A549 (cell line): ENCODE measurements at regions not wholly inside any gene's neighbourhood (a gene's known extent, or its start where the extent isn't known, plus 50 kb on each side); places are given as distances from the start of the nearest gene placed in this dataset.

ENCODE experiments used
- ATAC-seq, 2 experiments: fragments of 200-7000 bp in 1 of 2; fragments of >200 bp in 1 of 2; cut with Nextera tagmentation in 1 of 2; cut with Tn5 transposase in 1 of 2; 3 replicates each; pipeline versions ENCODE4 v1.8.0 to v1.9.1; 2018 to 2020; ENCODE audit warnings: mild to moderate bottlenecking in 1 of 2, moderate library complexity in 1 of 2
- CTCF ChIA-PET: fragments of 300-600 bp; sonication (Branson Sonifier 250); formaldehyde crosslinking; extraction: SDS; loops from one replicate; lab custom pipeline; 2021; ENCODE audit warnings: antibody characterized with exemption, inconsistent platforms; lab: Yijun Ruan, JAX
- POLR2A ChIA-PET: fragments of 350-600 bp; formaldehyde crosslinking; extraction: SDS; loops from one replicate; lab custom pipeline; 2021; ENCODE audit warnings: antibody characterized with exemption, inconsistent platforms; lab: Yijun Ruan, JAX
- DNase-seq, 2 experiments: peaks; one replicate each; pipeline versions ENCODE4 v3.0.0 to v3.0.0-alpha.2; 2011 to 2016; ENCODE audit warnings: low read depth in 1 of 2, low spot score in 1 of 2
- FAIRE-seq: peaks from 2 replicates; lab custom pipeline; 2011; peaks lifted over from hg19 to GRCh38; lab: Jason Lieb, UNC
- H3K27ac ChIP-seq, 2 experiments: fragments of >200 bp; sonication (Bioruptor Twin); formaldehyde crosslinking; 3 replicates each; pipeline ENCODE4 v1.5.1; 2016 to 2017
- H3K4me1 ChIP-seq: fragments of >200 bp; sonication (Bioruptor Twin); formaldehyde crosslinking; 3 replicates; pipeline ENCODE4 v1.6.1; 2016
- H3K4me2 ChIP-seq: fragments of >200 bp; sonication (Bioruptor Twin); formaldehyde crosslinking; 3 replicates; pipeline ENCODE4 v1.6.1; 2016
- H3K4me3 ChIP-seq: fragments of >200 bp; sonication (Bioruptor Twin); formaldehyde crosslinking; 3 replicates; pipeline ENCODE4 v1.5.1; 2016
- H3K9me3 ChIP-seq: fragments of >200 bp; sonication (Bioruptor Twin); formaldehyde crosslinking; 3 replicates; pipeline ENCODE4 v1.6.1; 2016
- CBX2 ChIP-seq: fragments of 200-600 bp; sonication (generic); IDR thresholded peaks from 2 replicates; pipeline ENCODE4 v1.6.1; 2016; ENCODE audit warnings: low read depth, mild to moderate bottlenecking, borderline replicate concordance
- CEBPB ChIP-seq, 2 experiments: fragments of >200 bp in 1 of 2; sonication (Bioruptor Twin) in 1 of 2; formaldehyde crosslinking in 1 of 2; IDR thresholded peaks; 2 replicates each; pipeline ENCODE4 v1.6.1; 2012 to 2016
- EP300 ChIP-seq, 2 experiments: fragments of >200 bp; sonication (Bioruptor Twin); formaldehyde crosslinking; IDR thresholded peaks; 2 replicates in 1 of 2; 3 replicates in 1 of 2; pipeline ENCODE4 v1.6.1; 2016 to 2017
- ESRRA ChIP-seq: fragments of 150-350 bp; IDR thresholded peaks from 2 replicates; pipeline ENCODE4 v1.6.1; 2014; ENCODE audit warnings: mild to moderate bottlenecking, low read length, borderline replicate concordance
- HEYL ChIP-seq: fragments of 250-450 bp; sonication (Bioruptor Pico); IDR thresholded peaks from 2 replicates; pipeline ENCODE4 v1.8.0; 2021; ENCODE audit warnings: mild to moderate bottlenecking, moderate library complexity
- HOXA7 ChIP-seq: fragments of 250-450 bp; sonication (Bioruptor Pico); IDR thresholded peaks from 2 replicates; pipeline ENCODE4 v1.5.0; 2020; ENCODE audit warnings: mild to moderate bottlenecking, moderate library complexity
- HOXB5 ChIP-seq: fragments of 250-450 bp; sonication (Bioruptor Pico); IDR thresholded peaks from 2 replicates; pipeline ENCODE4 v1.5.0; 2020; ENCODE audit warnings: mild to moderate bottlenecking, moderate library complexity
- JUNB ChIP-seq: fragments of >200 bp; sonication (Bioruptor Twin); formaldehyde crosslinking; IDR thresholded peaks from 2 replicates; pipeline ENCODE4 v1.6.1; 2016
- KDM1A ChIP-seq: fragments of 200-600 bp; sonication (generic); IDR thresholded peaks from 2 replicates; pipeline ENCODE4 v1.6.1; 2016; ENCODE audit warnings: low read depth, mild to moderate bottlenecking
- MYC ChIP-seq: IDR thresholded peaks from 2 replicates; pipeline ENCODE4 v1.6.1; 2012; ENCODE audit warnings: mild to moderate bottlenecking, inconsistent platforms, low read length, improper control_type of control experiment, borderline replicate concordance
- NPAS2 ChIP-seq: fragments of 250-450 bp; sonication (Bioruptor Pico); IDR thresholded peaks from 2 replicates; pipeline ENCODE4 v1.8.0; 2022; ENCODE audit warnings: mild to moderate bottlenecking, moderate library complexity, borderline replicate concordance
- PHF8 ChIP-seq: fragments of 200-600 bp; sonication (generic); IDR thresholded peaks from 2 replicates; pipeline ENCODE4 v1.6.1; 2016; ENCODE audit warnings: low read depth, mild to moderate bottlenecking, antibody characterized with exemption, moderate library complexity, borderline replicate concordance
- POLR2A ChIP-seq: IDR thresholded peaks from 2 replicates; pipeline ENCODE4 v1.6.1; 2012; ENCODE audit warnings: mild to moderate bottlenecking, low read length
- POLR2AphosphoS2 ChIP-seq: conservative IDR thresholded peaks from 2 replicates; pipeline ENCODE4 v1.6.1; 2012; ENCODE audit warnings: low read length, improper control_type of control experiment, inconsistent platforms
- RCOR1 ChIP-seq: fragments of 150-350 bp; IDR thresholded peaks from 2 replicates; pipeline ENCODE4 v1.6.1; 2014; ENCODE audit warnings: antibody characterized with exemption, low read length, low read depth
- SMC3 ChIP-seq: fragments of >200 bp; sonication (Bioruptor Twin); formaldehyde crosslinking; IDR thresholded peaks from 3 replicates; pipeline ENCODE4 v1.6.1; 2018; ENCODE audit warnings: inconsistent platforms
- SREBF2 ChIP-seq: fragments of 450-650 bp; IDR thresholded peaks from 2 replicates; pipeline ENCODE4 v1.6.1; 2014; ENCODE audit warnings: mild to moderate bottlenecking, moderate library complexity
- ZSCAN20 ChIP-seq: fragments of 250-450 bp; sonication (Bioruptor Pico); IDR thresholded peaks from 2 replicates; pipeline ENCODE4 v1.8.0; 2022; ENCODE audit warnings: mild to moderate bottlenecking, moderate library complexity
- WGBS: methylation state at CpG from one replicate; pipeline ENCODE4 v1.1.6; 2017; ENCODE audit errors: missing lambda C conversion rate; 5-methylcytosine and 5-hydroxymethylcytosine counted together
- TF ChIP-seq, protein P1 (sequence below): fragments of 200-600 bp; sonication (generic); IDR thresholded peaks from 2 replicates; pipeline ENCODE4 v1.6.1; 2016; ENCODE audit warnings: antibody characterized with exemption, mild to moderate bottlenecking, moderate library complexity
- TF ChIP-seq, protein P2 (sequence below): fragments of 250-450 bp; sonication (Bioruptor Pico); IDR thresholded peaks from 2 replicates; pipeline ENCODE4 v1.5.0; 2020; ENCODE audit warnings: low read depth, mild to moderate bottlenecking, moderate library complexity
- TF ChIP-seq, protein P3 (sequence below): fragments of 150-350 bp; IDR thresholded peaks from 2 replicates; pipeline ENCODE4 v1.6.1; 2014; ENCODE audit warnings: low read depth, mild to moderate bottlenecking, low read length
- TF ChIP-seq, protein P4 (sequence below): fragments of 450-650 bp; IDR thresholded peaks from 2 replicates; pipeline ENCODE4 v1.6.1; 2014; ENCODE audit warnings: antibody characterized with exemption

DNA sequence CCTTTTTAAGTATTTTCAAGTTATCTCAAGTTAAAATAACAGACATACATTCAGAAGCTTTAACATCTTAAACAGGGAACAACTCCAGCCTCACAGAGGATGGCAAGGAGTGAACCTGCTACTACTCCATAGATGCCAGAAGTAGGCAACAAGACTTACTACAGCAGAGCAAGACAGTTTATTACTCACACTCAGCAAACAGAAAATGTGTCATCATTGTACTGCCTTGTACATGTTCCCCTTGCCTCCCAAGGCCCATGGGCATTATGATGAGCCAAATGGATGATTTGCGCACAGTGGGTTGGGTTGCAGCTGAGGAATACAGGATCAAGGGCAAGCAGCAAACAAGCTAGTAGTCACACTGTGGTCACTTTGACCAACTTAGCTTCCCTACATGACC is 80.6 kb upstream of the VRK2 start:
- no peak overlapping the region for H3K27ac ChIP-seq
- H3K4me3 ChIP-seq: no peak overlapping the region
- no peaks in the 10 kb centered on the region for H3K9me3 ChIP-seq
- DNase-seq (peak in 1 of 2 experiments; percentile 57), ATAC-seq (peak; percentile 81 to 93), FAIRE-seq (no peak)
- WGBS: 89% methylated on average over 1 of the region's 1 CpG
- H3K4me2 ChIP-seq: peak overlapping the region; percentile 16; the same call in 1 of the 3 replicates
- H3K4me1 ChIP-seq: peaks cover 8% of the 10 kb centered on the region; the same call in 2 of the 3 replicates
- POLR2A ChIA-PET: no interaction called here
- CTCF ChIA-PET: no interaction called here
- TF ChIP-seq, protein P1, sequence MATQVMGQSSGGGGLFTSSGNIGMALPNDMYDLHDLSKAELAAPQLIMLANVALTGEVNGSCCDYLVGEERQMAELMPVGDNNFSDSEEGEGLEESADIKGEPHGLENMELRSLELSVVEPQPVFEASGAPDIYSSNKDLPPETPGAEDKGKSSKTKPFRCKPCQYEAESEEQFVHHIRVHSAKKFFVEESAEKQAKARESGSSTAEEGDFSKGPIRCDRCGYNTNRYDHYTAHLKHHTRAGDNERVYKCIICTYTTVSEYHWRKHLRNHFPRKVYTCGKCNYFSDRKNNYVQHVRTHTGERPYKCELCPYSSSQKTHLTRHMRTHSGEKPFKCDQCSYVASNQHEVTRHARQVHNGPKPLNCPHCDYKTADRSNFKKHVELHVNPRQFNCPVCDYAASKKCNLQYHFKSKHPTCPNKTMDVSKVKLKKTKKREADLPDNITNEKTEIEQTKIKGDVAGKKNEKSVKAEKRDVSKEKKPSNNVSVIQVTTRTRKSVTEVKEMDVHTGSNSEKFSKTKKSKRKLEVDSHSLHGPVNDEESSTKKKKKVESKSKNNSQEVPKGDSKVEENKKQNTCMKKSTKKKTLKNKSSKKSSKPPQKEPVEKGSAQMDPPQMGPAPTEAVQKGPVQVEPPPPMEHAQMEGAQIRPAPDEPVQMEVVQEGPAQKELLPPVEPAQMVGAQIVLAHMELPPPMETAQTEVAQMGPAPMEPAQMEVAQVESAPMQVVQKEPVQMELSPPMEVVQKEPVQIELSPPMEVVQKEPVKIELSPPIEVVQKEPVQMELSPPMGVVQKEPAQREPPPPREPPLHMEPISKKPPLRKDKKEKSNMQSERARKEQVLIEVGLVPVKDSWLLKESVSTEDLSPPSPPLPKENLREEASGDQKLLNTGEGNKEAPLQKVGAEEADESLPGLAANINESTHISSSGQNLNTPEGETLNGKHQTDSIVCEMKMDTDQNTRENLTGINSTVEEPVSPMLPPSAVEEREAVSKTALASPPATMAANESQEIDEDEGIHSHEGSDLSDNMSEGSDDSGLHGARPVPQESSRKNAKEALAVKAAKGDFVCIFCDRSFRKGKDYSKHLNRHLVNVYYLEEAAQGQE: no peak
- TF ChIP-seq PHF8: no peak
- peak; percentile 30; the same call in 1 of the 2 replicates for TF ChIP-seq JUNB
- TF ChIP-seq HOXA7: no peak

DNA sequence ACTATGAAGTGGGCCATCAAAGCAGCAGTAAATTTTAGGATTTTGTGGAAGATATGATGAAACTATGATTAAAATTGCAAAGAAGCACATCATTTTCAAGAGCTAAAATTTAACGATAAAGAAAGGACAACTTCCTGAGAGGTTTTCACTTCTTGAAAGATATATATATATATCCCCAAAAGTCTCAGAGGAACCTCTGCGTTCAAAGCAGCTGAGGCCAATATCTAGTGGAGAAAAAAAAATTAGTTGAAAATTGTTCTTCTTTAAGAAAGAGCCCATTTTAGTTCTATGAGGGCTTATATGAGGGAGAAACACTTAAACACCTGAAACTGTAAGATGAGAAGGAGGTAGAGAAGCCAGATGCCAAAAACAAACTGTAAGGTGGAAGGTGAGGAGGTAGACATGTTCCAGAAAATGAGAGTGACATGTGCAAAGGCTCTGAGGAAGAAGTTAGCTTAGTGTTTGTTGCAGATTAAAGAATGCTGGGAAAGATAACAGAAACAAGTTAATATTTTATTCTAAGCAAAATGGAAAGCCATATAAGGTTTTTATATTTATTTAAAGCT is 72.9 kb upstream of the VRK2 start:
- no peaks in the 10 kb centered on the region for H3K4me1 ChIP-seq
- TF ChIP-seq HOXB5 (CRISPR knock-in tag) (no peak), HOXA7 (no peak), HEYL (CRISPR knock-in tag) (no peak), RCOR1 (no peak), NPAS2 (CRISPR knock-in tag) (no peak), POLR2A (no peak)
- H3K4me2 ChIP-seq: no peak overlapping the region
- CTCF ChIA-PET: interaction anchor here (1.1 kb wide), 1 partner anchor 15 kb away, joined by 4 read pairs; no protein-coding TSS in a partner anchor
- 87% methylated on average over 2 of the region's 2 CpGs for WGBS
- FAIRE-seq: peak; percentile 32
- H3K4me3 ChIP-seq: no peak overlapping the region
- ATAC-seq: no peak
- POLR2A ChIA-PET: no interaction called here
- H3K27ac ChIP-seq: no peak overlapping the region
- H3K9me3 ChIP-seq: no peaks in the 10 kb centered on the region
- no peak for DNase-seq

DNA sequence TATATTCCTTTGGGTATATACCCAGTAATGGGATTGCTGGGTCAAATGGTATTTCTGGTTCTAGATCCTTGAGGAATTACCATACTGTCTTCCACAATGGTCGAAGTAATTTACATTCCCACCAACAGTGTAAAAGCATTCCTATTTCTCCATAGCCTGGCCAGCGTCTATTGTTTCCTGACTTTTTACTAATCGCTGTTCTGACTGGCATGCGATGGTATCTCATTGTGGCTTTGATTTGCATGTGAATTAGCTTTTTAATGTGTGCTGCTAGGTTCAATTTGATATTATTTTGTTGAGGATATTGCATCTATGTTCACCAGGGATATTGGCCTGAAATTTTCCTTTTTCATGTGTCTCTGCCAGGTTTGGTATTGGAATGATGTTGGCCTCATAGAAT is 67.4 kb upstream of the VRK2 start:
- no peak overlapping the region for H3K4me2 ChIP-seq
- DNase-seq: no peak
- WGBS: 81% methylated on average over 4 of the region's 4 CpGs
- FAIRE-seq: no peak
- ATAC-seq: no peak
- CTCF ChIA-PET: no interaction called here
- TF ChIP-seq EP300 (IDR thresholded peaks at IDR 0.05): no peak
- TF ChIP-seq CBX2: no peak
- TF ChIP-seq MYC: no peak
- TF ChIP-seq, protein P2, sequence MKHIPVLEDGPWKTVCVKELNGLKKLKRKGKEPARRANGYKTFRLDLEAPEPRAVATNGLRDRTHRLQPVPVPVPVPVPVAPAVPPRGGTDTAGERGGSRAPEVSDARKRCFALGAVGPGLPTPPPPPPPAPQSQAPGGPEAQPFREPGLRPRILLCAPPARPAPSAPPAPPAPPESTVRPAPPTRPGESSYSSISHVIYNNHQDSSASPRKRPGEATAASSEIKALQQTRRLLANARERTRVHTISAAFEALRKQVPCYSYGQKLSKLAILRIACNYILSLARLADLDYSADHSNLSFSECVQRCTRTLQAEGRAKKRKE: no peak
- TF ChIP-seq HOXA7: no peak
- no peak for TF ChIP-seq ZSCAN20
- no peaks in the 10 kb centered on the region for H3K9me3 ChIP-seq
- POLR2A ChIA-PET: no interaction called here
- H3K27ac ChIP-seq: no peak overlapping the region
- peaks cover 15% of the 10 kb centered on the region for H3K4me1 ChIP-seq
- no peak overlapping the region for H3K4me3 ChIP-seq

DNA sequence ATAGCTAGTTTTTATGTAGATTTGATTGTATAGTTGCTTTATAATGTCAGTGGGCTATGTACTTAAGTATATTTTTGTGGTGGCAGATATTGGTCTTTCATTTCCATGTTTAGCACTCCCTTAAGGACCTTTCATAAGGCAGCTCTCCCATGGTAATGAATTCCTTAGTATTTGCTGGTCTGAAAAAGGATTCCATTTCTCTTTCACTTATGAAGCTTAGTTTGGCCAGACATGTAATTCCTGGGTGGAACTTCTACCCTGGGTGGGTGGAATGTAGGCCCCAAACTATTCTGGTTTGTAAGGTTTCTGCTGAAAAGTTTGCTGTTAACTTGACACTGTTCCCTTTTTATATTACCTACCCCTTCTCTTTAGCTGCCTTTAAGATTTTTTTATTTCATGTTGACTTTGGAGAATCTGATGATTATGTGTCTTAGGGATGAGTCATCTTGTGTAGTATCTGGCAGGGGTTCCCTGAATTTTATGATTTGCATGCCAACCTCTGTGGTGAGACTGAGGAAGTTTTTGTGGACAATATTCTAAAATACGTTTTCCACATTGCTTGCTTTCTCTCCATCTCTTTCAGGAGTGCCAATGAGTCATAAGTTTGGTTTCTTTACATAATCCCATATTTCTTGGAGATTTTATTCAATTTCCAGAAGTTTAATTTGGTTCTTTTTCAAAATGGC is 65.4 kb upstream of the VRK2 start:
- ChIA-PET POLR2A (interaction anchor here (1.2 kb wide), 1 partner anchor 61 kb away, joined by 3 read pairs; no protein-coding TSS in a partner anchor), CTCF (interaction anchor here (1.4 kb wide), 1 partner anchor 8 kb away, joined by 3 read pairs; no protein-coding TSS in a partner anchor)
- peak overlapping the region in 1 of 2 experiments; percentile 19; a peak in 1 of 6 replicates for H3K27ac ChIP-seq
- peaks cover 15% of the 10 kb centered on the region for H3K4me1 ChIP-seq
- no peak overlapping the region for H3K4me3 ChIP-seq
- peak overlapping the region; percentile 52 for H3K4me2 ChIP-seq
- peak; percentile 10 to 36 for DNase-seq
- FAIRE-seq: no peak
- 5% methylated on average over 1 of the region's 1 CpG for WGBS
- peak; percentile 54 to 70; a peak in 4 of 6 replicates for ATAC-seq
- no peaks in the 10 kb centered on the region for H3K9me3 ChIP-seq
- no peak for TF ChIP-seq RCOR1
- TF ChIP-seq SREBF2: no peak
- TF ChIP-seq CEBPB (IDR thresholded peaks at IDR 0.05): no peak
- no peak for TF ChIP-seq POLR2AphosphoS2
- TF ChIP-seq, protein P3, sequence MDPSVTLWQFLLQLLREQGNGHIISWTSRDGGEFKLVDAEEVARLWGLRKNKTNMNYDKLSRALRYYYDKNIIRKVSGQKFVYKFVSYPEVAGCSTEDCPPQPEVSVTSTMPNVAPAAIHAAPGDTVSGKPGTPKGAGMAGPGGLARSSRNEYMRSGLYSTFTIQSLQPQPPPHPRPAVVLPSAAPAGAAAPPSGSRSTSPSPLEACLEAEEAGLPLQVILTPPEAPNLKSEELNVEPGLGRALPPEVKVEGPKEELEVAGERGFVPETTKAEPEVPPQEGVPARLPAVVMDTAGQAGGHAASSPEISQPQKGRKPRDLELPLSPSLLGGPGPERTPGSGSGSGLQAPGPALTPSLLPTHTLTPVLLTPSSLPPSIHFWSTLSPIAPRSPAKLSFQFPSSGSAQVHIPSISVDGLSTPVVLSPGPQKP: no peak
- no peak for TF ChIP-seq HOXA7
- TF ChIP-seq, protein P4, sequence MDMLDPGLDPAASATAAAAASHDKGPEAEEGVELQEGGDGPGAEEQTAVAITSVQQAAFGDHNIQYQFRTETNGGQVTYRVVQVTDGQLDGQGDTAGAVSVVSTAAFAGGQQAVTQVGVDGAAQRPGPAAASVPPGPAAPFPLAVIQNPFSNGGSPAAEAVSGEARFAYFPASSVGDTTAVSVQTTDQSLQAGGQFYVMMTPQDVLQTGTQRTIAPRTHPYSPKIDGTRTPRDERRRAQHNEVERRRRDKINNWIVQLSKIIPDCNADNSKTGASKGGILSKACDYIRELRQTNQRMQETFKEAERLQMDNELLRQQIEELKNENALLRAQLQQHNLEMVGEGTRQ: no peak
- TF ChIP-seq JUNB: peak; percentile 63
- TF ChIP-seq KDM1A: no peak
- no peak for TF ChIP-seq ESRRA
- peak; percentile 15; the same call in 1 of the 3 replicates for TF ChIP-seq SMC3
- no peak for TF ChIP-seq POLR2A
